Omental fat pad (tissue), 3 donors: ENCODE measurements at regions not wholly inside any gene's neighbourhood (a gene's known extent, or its start where the extent isn't known, plus 50 kb on each side); places are given as distances from the start of the nearest gene placed in this dataset.
"Not testable (repeated sequence)": the region's sequence is repeated elsewhere in the genome, so short reads cannot be mapped to it uniquely, and the experiment has no call there.

Experiments
- ATAC-seq: fragments of 150-250 bp; one replicate; pipeline ENCODE4 v1.9.1; 2016; ENCODE audit warnings: mild to moderate bottlenecking, moderate library complexity; ENCODE audit not compliant: low FRiP score
- DNase-seq: peaks from one replicate; pipeline ENCODE4 v3.0.0-alpha.2; 2019; ENCODE audit warnings: low spot score
- CTCF ChIP-seq, 3 donors: fragments of 450-650 bp; IDR thresholded peaks; one replicate each; pipeline ENCODE4 v1.5.1; 2016 to 2017; ENCODE audit warnings: antibody characterized with exemption in 3 of 3, mild to moderate bottlenecking in 3 of 3, moderate library complexity in 2 of 3

- ATAC-seq (no peak), DNase-seq (no peak)
- TF ChIP-seq CTCF (IDR thresholded peaks at IDR 0.05), result no peak
Measured at GRCh38 chr3:78496501-78496900, 1271.3 kb downstream of the ROBO1 start.

DNA sequence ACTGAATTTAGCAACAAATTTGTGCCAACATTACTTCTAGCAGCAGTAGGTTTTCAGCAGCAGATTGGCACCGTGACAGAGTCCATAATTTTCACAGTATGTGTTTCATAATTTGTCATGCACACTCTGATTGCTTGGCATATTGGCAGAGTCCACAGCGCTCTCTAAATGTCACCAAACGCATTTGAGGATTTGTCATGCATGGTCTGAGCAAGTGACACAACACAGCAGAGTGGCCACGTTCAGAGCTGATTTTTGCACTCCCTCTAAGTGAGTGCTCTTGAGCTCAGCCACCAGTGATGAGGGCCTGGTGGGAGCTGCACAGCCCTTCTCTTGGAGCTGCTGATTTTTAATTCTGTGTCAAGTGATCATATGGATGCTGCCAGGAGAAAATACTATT, 1270.8 kb downstream of the ROBO1 start:
- no peak for TF ChIP-seq CTCF (IDR thresholded peaks at IDR 0.05)
- ATAC-seq (no peak), DNase-seq (no peak)

GRCh38 chr3:78497767-78498166, 1270.0 kb downstream of the ROBO1 start:
- ATAC-seq (no peak), DNase-seq (no peak)
- TF ChIP-seq CTCF (IDR thresholded peaks at IDR 0.05), result no peak

GRCh38 chr3:78506061-78506460, 1261.7 kb downstream of the ROBO1 start:
- TF ChIP-seq CTCF (IDR thresholded peaks at IDR 0.05), result no peak
- no peak for DNase-seq
- ATAC-seq, result no peak

GRCh38 chr3:78506581-78507195, 1261.1 kb downstream of the ROBO1 start:
- ATAC-seq (no peak), DNase-seq (no peak)
- TF ChIP-seq CTCF (IDR thresholded peaks at IDR 0.05), result no peak

DNA sequence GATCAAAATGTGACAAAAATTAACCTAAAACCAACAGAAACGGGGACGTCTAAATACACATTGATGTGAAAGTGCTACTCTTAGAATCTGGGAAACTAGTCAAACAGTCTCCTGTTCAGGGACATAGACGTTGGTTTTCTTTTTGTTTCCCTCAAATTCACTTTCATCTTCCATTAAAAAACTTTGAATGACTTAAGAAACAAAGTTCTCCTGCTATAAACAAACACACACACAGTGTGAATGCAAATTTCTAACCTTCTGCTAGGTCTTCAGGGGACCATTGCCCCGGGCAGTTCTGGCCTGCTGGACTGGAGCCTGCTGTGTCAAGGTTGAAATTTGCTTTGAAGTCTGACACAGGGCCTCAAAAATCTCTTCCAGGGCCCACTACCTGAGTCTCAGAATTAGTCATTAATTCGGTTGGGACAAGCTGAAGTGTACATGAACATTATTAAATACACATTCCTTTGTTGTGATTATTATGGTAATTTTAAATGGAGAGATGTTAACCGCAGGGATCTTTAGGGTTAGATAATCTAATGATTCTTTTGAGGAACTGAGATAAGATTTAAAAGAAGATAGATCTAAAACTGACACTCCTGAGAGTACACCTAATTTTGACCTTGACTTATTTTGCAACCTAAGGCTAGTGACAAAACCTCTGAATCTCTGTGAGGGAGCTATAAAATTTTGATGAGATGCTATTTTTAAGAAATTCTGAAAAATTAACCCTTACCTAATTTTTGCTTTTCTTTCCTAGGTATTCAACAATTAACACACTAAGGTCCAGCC, 1260.4 kb downstream of the ROBO1 start:
- no peak for DNase-seq
- no peak for ATAC-seq
- TF ChIP-seq CTCF (IDR thresholded peaks at IDR 0.05), result no peak

- ATAC-seq, result no peak
- no peak for DNase-seq
- TF ChIP-seq CTCF (IDR thresholded peaks at IDR 0.05), result no peak
Measured at GRCh38 chr3:78511840-78512239, 1256.0 kb downstream of the ROBO1 start.

DNA sequence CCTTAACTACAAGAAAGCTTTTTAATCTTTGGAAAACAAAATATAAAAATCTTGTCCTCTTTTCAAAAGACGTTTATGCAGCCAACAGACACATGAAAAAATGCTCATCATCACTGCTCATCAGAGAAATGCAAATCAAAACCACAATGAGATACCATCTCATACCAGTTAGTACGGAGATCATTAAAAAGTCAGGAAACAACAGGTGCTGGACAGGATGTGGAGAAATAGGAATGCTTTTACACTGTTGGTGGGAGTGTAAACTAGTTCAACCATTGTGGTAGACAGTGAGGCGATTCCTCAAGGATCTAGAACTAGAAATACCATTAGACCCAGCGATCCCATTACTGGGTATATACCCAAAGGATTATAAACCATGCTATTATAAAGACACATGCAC, 1255.0 kb downstream of the ROBO1 start:
- ATAC-seq, DNase-seq: not testable (repeated sequence)
